GM12878 (cell line): ENCODE measurements at regions not wholly inside any gene's neighbourhood (a gene's known extent, or its start where the extent isn't known, plus 50 kb on each side); places are given as distances from the start of the nearest gene placed in this dataset.

ENCODE experiments used
- ATAC-seq: fragments of 200-7000 bp; cut with Tn5 transposase; 3 replicates; pipeline ENCODE4 v1.9.1; 2020; ENCODE audit warnings: mild to moderate bottlenecking, moderate library complexity
- BruUV-seq: library from RNA; stranded (reverse); fragments of 400-500 nt; replicated peaks from 2 replicates; lab custom pipeline; 2021; lab: Mats Ljungman, UMichigan
- CTCF ChIA-PET: fragments of 300-600 bp; sonication (Branson Sonifier 250); formaldehyde crosslinking; extraction: SDS; loops from one replicate; lab custom pipeline; 2021; ENCODE audit warnings: inconsistent platforms; lab: Yijun Ruan, JAX
- POLR2A ChIA-PET: fragments of 350-600 bp; formaldehyde crosslinking; extraction: SDS; loops from one replicate; lab custom pipeline; 2021; ENCODE audit warnings: inconsistent platforms; lab: Charles Lee
- RAD21 ChIA-PET: fragments of 300-600 bp; sonication (Branson Sonifier 250); formaldehyde crosslinking; loops from one replicate; lab custom pipeline; 2023; ENCODE audit warnings: antibody characterized with exemption; ENCODE audit not compliant: unreplicated experiment; lab: Charles Lee
- SMC1A ChIA-PET: fragments of 300-600 bp; sonication (Branson Sonifier 250); formaldehyde crosslinking; loops from one replicate; lab custom pipeline; 2023; ENCODE audit not compliant: unreplicated experiment, uncharacterized antibody; lab: Charles Lee
- DNase-seq: peaks from one replicate; pipeline ENCODE4 v3.0.0-alpha.2; 2011; ENCODE audit warnings: low read depth, low spot score
- FAIRE-seq: peaks from 3 replicates; lab custom pipeline; 2011; peaks lifted over from hg19 to GRCh38; lab: Jason Lieb, UNC
- H2AFZ ChIP-seq: 2 replicates; pipeline ENCODE4 v1.6.0; 2011; ENCODE audit warnings: low read depth, low read length, control low read depth; ENCODE audit not compliant: control insufficient read depth
- H3K27ac ChIP-seq: 2 replicates; pipeline ENCODE4 v1.5.1; 2011; ENCODE audit warnings: control low read depth; ENCODE audit not compliant: control insufficient read depth, insufficient read depth
- H3K27me3 ChIP-seq, 2 experiments: replicated peaks in 1 of 2; 2 replicates each; pipeline versions ENCODE4 v1.6.0 to v1.6.1; 2011; ENCODE audit warnings: low read length in 1 of 2; ENCODE audit not compliant: control insufficient read depth in 2 of 2, insufficient read depth in 2 of 2
- H3K36me3 ChIP-seq, 2 experiments: 2 replicates each; pipeline ENCODE4 v1.5.1; 2011; ENCODE audit warnings: low read length in 1 of 2; ENCODE audit not compliant: control insufficient read depth in 2 of 2, insufficient read depth in 2 of 2
- H3K4me1 ChIP-seq: 2 replicates; pipeline ENCODE4 v1.6.1; 2011; ENCODE audit warnings: mild to moderate bottlenecking, low read length, moderate library complexity, mixed read lengths; ENCODE audit not compliant: control insufficient read depth, insufficient read depth
- H3K4me2 ChIP-seq: 2 replicates; pipeline ENCODE4 v1.6.0; 2011; ENCODE audit warnings: control low read depth; ENCODE audit not compliant: control insufficient read depth, insufficient read depth
- H3K4me3 ChIP-seq: fragments of 200-600 bp; sonication (generic); 2 replicates; pipeline ENCODE4 v1.5.1; 2016
- H3K79me2 ChIP-seq: 2 replicates; pipeline ENCODE4 v1.6.0; 2011; ENCODE audit warnings: low read length; ENCODE audit not compliant: control insufficient read depth, insufficient read depth
- H3K9ac ChIP-seq: 2 replicates; pipeline ENCODE4 v1.8.0; 2011; ENCODE audit warnings: low read length, control low read depth, mixed read lengths; ENCODE audit not compliant: control insufficient read depth, insufficient read depth
- H3K9me3 ChIP-seq: replicated peaks from 3 replicates; pipeline ENCODE4 v1.5.1; 2011; ENCODE audit warnings: mild to moderate bottlenecking, low read length; ENCODE audit not compliant: control insufficient read depth, insufficient read depth
- H4K20me1 ChIP-seq: 2 replicates; pipeline ENCODE4 v1.6.0; 2011; ENCODE audit not compliant: control insufficient read depth, insufficient read depth
- BHLHE40 ChIP-seq, 2 experiments: fragments of 450-650 bp in 1 of 2; IDR thresholded peaks; 2 replicates each; pipeline ENCODE4 v1.6.1; 2011 to 2017; ENCODE audit warnings: low read depth in 2 of 2, borderline replicate concordance in 1 of 2, improper control_type of control experiment in 1 of 2, low read length in 1 of 2, mild to moderate bottlenecking in 1 of 2
- CHD1 ChIP-seq: IDR thresholded peaks from 2 replicates; pipeline ENCODE4 v1.6.1; 2012; ENCODE audit warnings: low read depth, low read length, improper control_type of control experiment
- JUND ChIP-seq: IDR thresholded peaks from 2 replicates; pipeline ENCODE4 v1.6.1; 2012; ENCODE audit warnings: low read depth, mild to moderate bottlenecking, low read length, improper control_type of control experiment, moderate library complexity
- MEF2B ChIP-seq: fragments of 450-650 bp; IDR thresholded peaks from 2 replicates; pipeline ENCODE4 v1.6.1; 2018; ENCODE audit warnings: mild to moderate bottlenecking, moderate library complexity; ENCODE audit not compliant: partially characterized antibody, poor library complexity, severe bottlenecking
- NKRF ChIP-seq: fragments of 450-650 bp; conservative IDR thresholded peaks from 2 replicates; pipeline ENCODE4 v1.6.1; 2017; ENCODE audit warnings: mild to moderate bottlenecking, moderate library complexity
- POLR2AphosphoS5 ChIP-seq: IDR thresholded peaks from 2 replicates; pipeline ENCODE4 v1.6.1; 2011; ENCODE audit warnings: mild to moderate bottlenecking, low read length, inconsistent platforms
- PRDM15 ChIP-seq: fragments of 450-650 bp; formaldehyde crosslinking; IDR thresholded peaks from 2 replicates; pipeline ENCODE4 v1.4.0; 2020; ENCODE audit warnings: mild to moderate bottlenecking, moderate library complexity
- RAD51 ChIP-seq: fragments of 450-650 bp; IDR thresholded peaks from 2 replicates; pipeline ENCODE4 v1.6.1; 2016; ENCODE audit warnings: moderate library complexity, mild to moderate bottlenecking, inconsistent platforms
- RB1 ChIP-seq: fragments of 450-650 bp; formaldehyde crosslinking; IDR thresholded peaks from 2 replicates; pipeline ENCODE4 v1.6.1; 2017; ENCODE audit warnings: mild to moderate bottlenecking, borderline replicate concordance
- SMAD5 ChIP-seq: IDR thresholded peaks from 2 replicates; pipeline ENCODE4 v1.6.1; 2016; ENCODE audit warnings: antibody characterized with exemption, low read depth
- USF2 ChIP-seq: IDR thresholded peaks from 2 replicates; pipeline ENCODE4 v1.6.1; 2011; ENCODE audit warnings: low read depth, low read length, improper control_type of control experiment, borderline replicate concordance
- ZNF384 ChIP-seq: IDR thresholded peaks from 2 replicates; pipeline ENCODE4 v1.6.1; 2012; ENCODE audit warnings: low read depth, mild to moderate bottlenecking, low read length, improper control_type of control experiment, borderline replicate concordance
- in situ Hi-C: fragments of 300-500 bp; cut with MboI; formaldehyde crosslinking; loops from 9 replicates; pipeline ENCODE4 v1.14.3; 2018; ENCODE audit warnings: mixed read lengths
- intact Hi-C: fragments of 100-400 bp; cut with micrococcal nuclease; formaldehyde crosslinking; loops from one replicate; pipeline ENCODE4 v1.14.2; 2022; ENCODE audit not compliant: unreplicated experiment

- H3K9me3 ChIP-seq, result no peaks in the 10 kb centered on the region
- no peaks in the 10 kb centered on the region for H4K20me1 ChIP-seq
- no peak overlapping the region for H3K9ac ChIP-seq
- intact Hi-C loops (no loop called here), in situ Hi-C loops (no loop called here)
- H3K4me1 ChIP-seq, result no peaks in the 10 kb centered on the region
- SMC1A ChIA-PET, result no interaction called here
- no peak overlapping the region for H3K27ac ChIP-seq
- H2AFZ ChIP-seq, result no peak overlapping the region
- no peaks in the 10 kb centered on the region for H3K27me3 ChIP-seq
- no peak for ATAC-seq
- TF ChIP-seq POLR2AphosphoS5, result no peak
- TF ChIP-seq RAD51, result no peak
- no peak for TF ChIP-seq PRDM15 (CRISPR knock-in tag)
- no peak for TF ChIP-seq JUND
- TF ChIP-seq SMAD5, result no peak
- TF ChIP-seq CHD1, result no peak
- no peak for TF ChIP-seq RB1
- TF ChIP-seq BHLHE40 (IDR thresholded peaks at IDR 0.05; ENCODE audit: borderline replicate concordance in 1 of 2, low read depth in 2 of 2, low read length in 1 of 2), result no peak
- no peak for TF ChIP-seq ZNF384
- no peak for TF ChIP-seq MEF2B
- TF ChIP-seq USF2, result no peak
- TF ChIP-seq NKRF, result no peak
- CTCF ChIA-PET, result interaction anchor here (1.2 kb wide), 1 partner anchor 39 kb away, joined by 4 read pairs; no protein-coding TSS in a partner anchor
- no peak overlapping the region for H3K4me2 ChIP-seq
- no TSS peak for BruUV-seq
- no peak overlapping the region for H3K4me3 ChIP-seq
- RAD21 ChIA-PET, result no interaction called here
- no peaks in the 10 kb centered on the region for H3K36me3 ChIP-seq
- POLR2A ChIA-PET, result no interaction called here
- no peaks in the 10 kb centered on the region for H3K79me2 ChIP-seq
- FAIRE-seq, result no peak
- DNase-seq, result no peak
Observed at GRCh38 chr2:76427452-76427851, 716.7 kb upstream of the GCFC2 start.
